ENCODE measurements at regions not wholly inside any gene's neighbourhood (a gene's known extent, or its start where the extent isn't known, plus 50 kb on each side); places are given as distances from the start of the nearest gene placed in this dataset.

DNA sequence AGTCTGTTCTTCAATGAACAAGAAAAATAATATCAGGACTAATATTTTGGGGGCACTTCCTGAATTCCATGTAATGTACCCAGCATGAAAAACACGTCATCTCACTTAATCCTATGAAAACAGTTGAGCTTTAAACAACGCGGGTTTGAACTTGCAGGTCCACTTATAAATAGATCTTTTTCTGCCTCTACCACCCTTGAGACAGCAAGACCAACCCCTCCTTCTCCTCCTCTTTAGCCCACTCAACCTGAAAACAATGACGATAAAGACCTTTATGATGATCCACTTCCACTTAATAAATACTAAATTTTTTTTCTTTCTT, 203.9 kb upstream of the KRR1 start:
- TF ChIP-seq, protein P1, sequence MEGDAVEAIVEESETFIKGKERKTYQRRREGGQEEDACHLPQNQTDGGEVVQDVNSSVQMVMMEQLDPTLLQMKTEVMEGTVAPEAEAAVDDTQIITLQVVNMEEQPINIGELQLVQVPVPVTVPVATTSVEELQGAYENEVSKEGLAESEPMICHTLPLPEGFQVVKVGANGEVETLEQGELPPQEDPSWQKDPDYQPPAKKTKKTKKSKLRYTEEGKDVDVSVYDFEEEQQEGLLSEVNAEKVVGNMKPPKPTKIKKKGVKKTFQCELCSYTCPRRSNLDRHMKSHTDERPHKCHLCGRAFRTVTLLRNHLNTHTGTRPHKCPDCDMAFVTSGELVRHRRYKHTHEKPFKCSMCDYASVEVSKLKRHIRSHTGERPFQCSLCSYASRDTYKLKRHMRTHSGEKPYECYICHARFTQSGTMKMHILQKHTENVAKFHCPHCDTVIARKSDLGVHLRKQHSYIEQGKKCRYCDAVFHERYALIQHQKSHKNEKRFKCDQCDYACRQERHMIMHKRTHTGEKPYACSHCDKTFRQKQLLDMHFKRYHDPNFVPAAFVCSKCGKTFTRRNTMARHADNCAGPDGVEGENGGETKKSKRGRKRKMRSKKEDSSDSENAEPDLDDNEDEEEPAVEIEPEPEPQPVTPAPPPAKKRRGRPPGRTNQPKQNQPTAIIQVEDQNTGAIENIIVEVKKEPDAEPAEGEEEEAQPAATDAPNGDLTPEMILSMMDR (conservative IDR thresholded peaks at IDR 0.05; ENCODE audit: low read length) = no peak
- TF ChIP-seq EZH2phosphoT487 (IDR thresholded peaks at IDR 0.05; ENCODE audit: borderline replicate concordance) = no peak

Data from Loucy (cell line).